OCI-LY3 (cell line): ENCODE measurements at regions not wholly inside any gene's neighbourhood (a gene's known extent, or its start where the extent isn't known, plus 50 kb on each side); places are given as distances from the start of the nearest gene placed in this dataset.

Experiments
- H2AFZ ChIP-seq: fragments of 200-600, 300-600 bp; shearing (Covaris generic); 2 replicates; pipeline ENCODE4 v1.6.0; 2014; ENCODE audit warnings: antibody characterized with exemption, low read depth, low read length
- H3K27ac ChIP-seq: fragments of 200-600, 300-600 bp; sonication (generic); 2 replicates; pipeline ENCODE4 v1.5.1; 2014; ENCODE audit warnings: mild to moderate bottlenecking, low read length, moderate library complexity, mixed read lengths
- H3K27me3 ChIP-seq: fragments of 200-600, 300-600 bp; sonication (generic); 2 replicates; pipeline ENCODE4 v1.6.1; 2014; ENCODE audit warnings: low read depth, low read length, mixed read lengths
- H3K36me3 ChIP-seq: fragments of 200-600, 300-600 bp; sonication (generic); replicated peaks from 2 replicates; pipeline ENCODE3; 2014; ENCODE audit warnings: low read depth, low read length, mixed read lengths
- H3K4me1 ChIP-seq: fragments of 300-600, 200-600 bp; sonication (generic); 2 replicates; pipeline ENCODE4 v1.6.1; 2014; ENCODE audit warnings: low read length, mixed read lengths
- H3K4me2 ChIP-seq: fragments of 200-600, 300-600 bp; sonication (generic); 2 replicates; pipeline ENCODE4 v1.6.1; 2014; ENCODE audit warnings: low read length, mixed read lengths
- H3K4me3 ChIP-seq: fragments of 300-600, 200-600 bp; sonication (generic); 2 replicates; pipeline ENCODE4 v1.5.1; 2014; ENCODE audit warnings: antibody characterized with exemption, mild to moderate bottlenecking, low read length, moderate library complexity
- H3K79me2 ChIP-seq: fragments of 300-600, 200-600 bp; shearing (Covaris generic); 2 replicates; pipeline ENCODE4 v1.6.1; 2014; ENCODE audit warnings: mild to moderate bottlenecking, low read length, mixed read lengths
- H3K9ac ChIP-seq: fragments of 300-600, 200-600 bp; shearing (Covaris generic); 2 replicates; pipeline ENCODE4 v1.6.0; 2014; ENCODE audit warnings: mild to moderate bottlenecking, low read length, moderate library complexity
- H3K9me3 ChIP-seq: fragments of 200-600, 300-600 bp; shearing (Covaris generic); 2 replicates; pipeline ENCODE4 v1.6.1; 2014; ENCODE audit warnings: low read length, mixed read lengths; ENCODE audit not compliant: insufficient read depth
- H4K20me1 ChIP-seq: fragments of 200-600, 300-600 bp; sonication (generic); 2 replicates; pipeline ENCODE4 v1.6.1; 2016; ENCODE audit warnings: low read length, mixed read lengths; ENCODE audit not compliant: insufficient read depth
- CTCF ChIP-seq: fragments of 200-600, 300-600 bp; sonication (generic); IDR thresholded peaks from 2 replicates; pipeline ENCODE4 v1.5.1; 2014; ENCODE audit warnings: antibody characterized with exemption, low read length, low read depth
- EZH2phosphoT487 ChIP-seq: fragments of 200-600 bp; shearing (Covaris generic); IDR thresholded peaks from 2 replicates; pipeline ENCODE4 v1.6.1; 2018; ENCODE audit warnings: antibody characterized with exemption, mixed run types, low read depth

- no peaks in the 10 kb centered on the region for H3K79me2 ChIP-seq
- H3K27me3 ChIP-seq, result no peaks in the 10 kb centered on the region
- no peak overlapping the region for H3K4me2 ChIP-seq
- no peak overlapping the region for H2AFZ ChIP-seq
- no peaks in the 10 kb centered on the region for H3K4me1 ChIP-seq
- no peaks in the 10 kb centered on the region for H3K36me3 ChIP-seq
- TF ChIP-seq CTCF, result no peak
- no peak for TF ChIP-seq EZH2phosphoT487
- H3K27ac ChIP-seq, result no peak overlapping the region
- no peak overlapping the region for H3K9ac ChIP-seq
- H3K4me3 ChIP-seq, result no peak overlapping the region
- H4K20me1 ChIP-seq, result no peaks in the 10 kb centered on the region
- no peaks in the 10 kb centered on the region for H3K9me3 ChIP-seq
These were observed 232.9 kb upstream of the CDH2 start for GRCh38 chr18:28409811-28410210.

- no peak overlapping the region for H3K9ac ChIP-seq
- TF ChIP-seq EZH2phosphoT487, result no peak
- TF ChIP-seq CTCF, result no peak
- H3K4me2 ChIP-seq, result no peak overlapping the region
- no peaks in the 10 kb centered on the region for H3K4me1 ChIP-seq
- no peaks in the 10 kb centered on the region for H3K9me3 ChIP-seq
- H3K27me3 ChIP-seq, result no peaks in the 10 kb centered on the region
- H3K36me3 ChIP-seq, result no peaks in the 10 kb centered on the region
- no peak overlapping the region for H3K27ac ChIP-seq
- H3K79me2 ChIP-seq, result no peaks in the 10 kb centered on the region
- H3K4me3 ChIP-seq, result no peak overlapping the region
- no peaks in the 10 kb centered on the region for H4K20me1 ChIP-seq
- H2AFZ ChIP-seq, result no peak overlapping the region
These were observed 231.6 kb upstream of the CDH2 start for GRCh38 chr18:28408528-28408927.

GRCh38 chr18:28407681-28408080 lies 230.8 kb upstream of the CDH2 start:
- no peaks in the 10 kb centered on the region for H3K4me1 ChIP-seq
- H3K27ac ChIP-seq, result no peak overlapping the region
- no peaks in the 10 kb centered on the region for H3K9me3 ChIP-seq
- H3K9ac ChIP-seq, result no peak overlapping the region
- no peaks in the 10 kb centered on the region for H3K36me3 ChIP-seq
- no peak overlapping the region for H2AFZ ChIP-seq
- no peaks in the 10 kb centered on the region for H3K27me3 ChIP-seq
- H3K4me2 ChIP-seq, result no peak overlapping the region
- no peaks in the 10 kb centered on the region for H4K20me1 ChIP-seq
- H3K79me2 ChIP-seq, result no peaks in the 10 kb centered on the region
- H3K4me3 ChIP-seq, result no peak overlapping the region
- no peak for TF ChIP-seq CTCF
- no peak for TF ChIP-seq EZH2phosphoT487

- H3K79me2 ChIP-seq, result no peaks in the 10 kb centered on the region
- H3K27me3 ChIP-seq, result no peaks in the 10 kb centered on the region
- no peaks in the 10 kb centered on the region for H3K9me3 ChIP-seq
- no peaks in the 10 kb centered on the region for H3K36me3 ChIP-seq
- no peak overlapping the region for H3K4me2 ChIP-seq
- H3K27ac ChIP-seq, result no peak overlapping the region
- no peak overlapping the region for H2AFZ ChIP-seq
- no peak overlapping the region for H3K4me3 ChIP-seq
- no peaks in the 10 kb centered on the region for H3K4me1 ChIP-seq
- no peak overlapping the region for H3K9ac ChIP-seq
- TF ChIP-seq EZH2phosphoT487 (no peak), CTCF (no peak)
- H4K20me1 ChIP-seq, result no peaks in the 10 kb centered on the region
These were observed 229.6 kb upstream of the CDH2 start for GRCh38 chr18:28406533-28406932.
